GM23248 (cell line): ENCODE measurements at regions not wholly inside any gene's neighbourhood (a gene's known extent, or its start where the extent isn't known, plus 50 kb on each side); places are given as distances from the start of the nearest gene placed in this dataset.
"Not testable (repeated sequence)": the region's sequence is repeated elsewhere in the genome, so short reads cannot be mapped to it uniquely, and the experiment has no call there.

ENCODE experiments used
- EZH2 ChIP-seq: fragments of 200-600 bp; sonication (generic); IDR thresholded peaks from 2 replicates; pipeline ENCODE4 v1.6.1; 2018; ENCODE audit warnings: antibody characterized with exemption, mild to moderate bottlenecking; ENCODE audit not compliant: insufficient read depth, poor library complexity, severe bottlenecking
- EZH2phosphoT487 ChIP-seq: fragments of 200-600 bp; sonication (generic); IDR thresholded peaks from 2 replicates; pipeline ENCODE4 v1.6.1; 2018; ENCODE audit warnings: antibody characterized with exemption, moderate library complexity, mild to moderate bottlenecking, low read depth; ENCODE audit not compliant: insufficient read depth

DNA sequence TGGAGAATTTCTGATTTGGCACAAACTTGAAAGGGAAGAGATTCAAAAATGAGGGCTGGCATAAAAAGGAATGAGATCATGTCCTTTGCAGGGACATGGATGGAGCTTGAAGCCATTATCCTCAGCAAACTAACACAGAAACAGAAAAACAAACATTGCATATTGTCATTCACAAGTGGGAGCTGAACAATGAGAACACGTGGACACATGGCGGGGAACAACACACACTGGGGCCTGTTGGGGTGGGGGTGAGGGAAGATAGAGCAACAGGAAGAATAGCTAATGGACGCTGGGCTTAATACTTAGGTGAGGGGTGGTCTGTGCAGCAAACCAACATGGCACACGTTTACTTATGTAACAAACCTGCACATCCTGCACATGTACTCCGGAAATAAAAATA lies 315.8 kb downstream of the NOVA1 start:
- TF ChIP-seq EZH2, EZH2phosphoT487: not testable (repeated sequence)
